Skeletal muscle tissue (tissue), 3 donors: ENCODE measurements at regions not wholly inside any gene's neighbourhood (a gene's known extent, or its start where the extent isn't known, plus 50 kb on each side); places are given as distances from the start of the nearest gene placed in this dataset.

Experiments
- H3K27ac ChIP-seq: one replicate; pipeline ENCODE4 v1.7.0; 2013; ENCODE audit warnings: mild to moderate bottlenecking, low read depth, low read length, inconsistent platforms
- H3K27me3 ChIP-seq, 3 donors: one replicate each; pipeline ENCODE4 v1.7.0; 2013; ENCODE audit warnings: low read length in 3 of 3; ENCODE audit not compliant: control insufficient read depth in 3 of 3, insufficient read depth in 3 of 3
- H3K36me3 ChIP-seq, 3 donors: one replicate each; pipeline ENCODE4 v1.7.0; 2013; ENCODE audit warnings: low read length in 3 of 3; ENCODE audit not compliant: control insufficient read depth in 3 of 3, insufficient read depth in 3 of 3
- H3K4me1 ChIP-seq, 3 donors: one replicate each; pipeline ENCODE4 v1.7.0; 2013; ENCODE audit warnings: low read length in 3 of 3, mild to moderate bottlenecking in 3 of 3; ENCODE audit not compliant: control insufficient read depth in 3 of 3, insufficient read depth in 3 of 3
- H3K4me3 ChIP-seq, 3 donors: one replicate each; pipeline ENCODE4 v1.7.0; 2013; ENCODE audit warnings: low read length in 3 of 3
- H3K9ac ChIP-seq, 3 donors: one replicate each; pipeline ENCODE4 v1.7.0; 2013; ENCODE audit warnings: low read length in 3 of 3, mild to moderate bottlenecking in 3 of 3, moderate library complexity in 2 of 3, low read depth in 1 of 3
- H3K9me3 ChIP-seq, 3 donors: one replicate each; pipeline ENCODE4 v1.7.0; 2013; ENCODE audit warnings: low read length in 3 of 3; ENCODE audit not compliant: control insufficient read depth in 3 of 3
- donor health status: Osteomylitis.

DNA sequence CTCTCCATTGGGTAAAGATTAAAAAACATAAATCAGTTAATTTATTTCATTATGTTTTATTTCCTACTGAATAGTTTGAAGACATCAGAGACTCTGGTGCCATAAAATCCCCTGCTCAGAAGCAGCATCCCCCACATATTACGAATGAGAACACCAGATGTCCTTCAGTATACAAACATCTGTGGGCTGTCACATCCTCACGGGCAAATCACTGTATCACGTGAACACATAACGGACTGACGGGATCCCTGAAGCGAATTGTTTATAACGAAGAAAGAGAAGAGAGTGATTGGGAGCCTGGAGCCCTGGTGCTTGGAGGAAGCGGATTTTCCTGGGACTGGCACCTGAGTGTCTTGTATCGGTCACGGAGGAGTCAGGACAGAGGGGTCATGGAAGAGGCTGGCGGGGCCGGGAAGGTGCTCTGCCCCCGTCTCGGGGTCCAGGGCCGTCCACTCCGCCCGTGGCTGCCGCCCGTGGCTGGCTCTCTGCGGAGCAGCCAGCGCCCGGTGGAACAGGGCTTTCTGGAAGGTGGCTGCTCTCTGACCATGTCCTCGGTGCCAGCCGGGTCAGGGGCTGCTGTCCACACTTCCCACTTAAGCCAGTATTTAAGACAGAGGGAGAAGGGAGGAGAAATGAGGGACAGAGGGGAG, 452.7 kb upstream of the FAT1 start:
- H3K27me3 ChIP-seq = peaks cover 0 to 2% (median 0%) of the 10 kb centered on the region in 3 donors
- peaks cover 0 to 4% (median 0%) of the 10 kb centered on the region in 3 donors for H3K4me1 ChIP-seq
- H3K36me3 ChIP-seq = no peaks in the 10 kb centered on the region
- H3K9ac ChIP-seq = no peak overlapping the region
- peak overlapping the region in 1 of 3 donors; percentile 31 for H3K4me3 ChIP-seq
- no peak overlapping the region for H3K27ac ChIP-seq
- no peaks in the 10 kb centered on the region for H3K9me3 ChIP-seq

DNA sequence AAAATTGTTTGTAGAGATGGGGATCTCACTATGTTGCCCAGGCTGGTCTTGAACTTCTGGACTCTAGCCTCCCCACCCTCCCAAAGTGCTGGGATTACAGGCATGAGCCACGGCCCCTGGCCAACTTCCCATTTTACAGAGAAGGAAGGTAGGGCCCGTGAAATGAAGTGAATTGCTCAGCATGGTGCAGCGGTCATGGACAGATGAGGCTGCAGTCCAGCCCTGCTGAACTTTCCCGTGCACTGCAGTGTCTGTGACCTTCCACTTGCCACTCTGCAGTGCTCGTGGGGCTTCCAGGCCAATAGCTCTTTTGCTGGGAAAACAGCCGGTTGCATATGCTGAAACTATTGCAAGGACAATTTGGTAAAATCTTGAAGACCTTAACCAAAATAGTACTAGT, 454.4 kb upstream of the FAT1 start:
- Histone ChIP-seq H3K4me3 (no peak overlapping the region), H3K9ac (no peak overlapping the region), H3K27ac (no peak overlapping the region), H3K4me1 (peaks cover 0 to 4% (median 0%) of the 10 kb centered on the region in 3 donors), H3K36me3 (no peaks in the 10 kb centered on the region), H3K27me3 (peaks cover 0 to 2% (median 0%) of the 10 kb centered on the region in 3 donors), H3K9me3 (no peaks in the 10 kb centered on the region)

DNA sequence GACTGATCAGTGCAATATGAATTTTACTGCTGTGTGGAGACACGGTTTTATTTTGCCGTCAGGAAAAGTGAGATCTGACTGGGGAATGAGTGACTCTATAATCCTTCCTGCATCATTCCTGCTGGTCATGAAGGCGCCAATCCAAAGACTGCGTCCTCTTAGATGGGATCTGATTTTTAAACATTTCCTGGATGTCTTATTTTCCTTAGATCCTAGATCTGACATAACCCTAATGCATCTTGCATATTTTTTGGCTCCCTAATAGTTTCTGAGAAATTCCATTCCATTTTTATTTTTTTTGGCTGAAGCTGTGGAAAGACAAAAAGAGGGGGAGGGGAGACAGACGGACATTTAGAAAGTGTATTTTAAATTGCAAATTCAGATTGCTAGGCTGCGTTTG, 454.9 kb upstream of the FAT1 start:
- H3K4me3 ChIP-seq = no peak overlapping the region
- no peaks in the 10 kb centered on the region for H3K36me3 ChIP-seq
- peaks cover 0 to 4% (median 0%) of the 10 kb centered on the region in 3 donors for H3K4me1 ChIP-seq
- no peak overlapping the region for H3K27ac ChIP-seq
- peaks cover 0 to 2% (median 0%) of the 10 kb centered on the region in 3 donors for H3K27me3 ChIP-seq
- H3K9ac ChIP-seq = no peak overlapping the region
- H3K9me3 ChIP-seq = no peaks in the 10 kb centered on the region

DNA sequence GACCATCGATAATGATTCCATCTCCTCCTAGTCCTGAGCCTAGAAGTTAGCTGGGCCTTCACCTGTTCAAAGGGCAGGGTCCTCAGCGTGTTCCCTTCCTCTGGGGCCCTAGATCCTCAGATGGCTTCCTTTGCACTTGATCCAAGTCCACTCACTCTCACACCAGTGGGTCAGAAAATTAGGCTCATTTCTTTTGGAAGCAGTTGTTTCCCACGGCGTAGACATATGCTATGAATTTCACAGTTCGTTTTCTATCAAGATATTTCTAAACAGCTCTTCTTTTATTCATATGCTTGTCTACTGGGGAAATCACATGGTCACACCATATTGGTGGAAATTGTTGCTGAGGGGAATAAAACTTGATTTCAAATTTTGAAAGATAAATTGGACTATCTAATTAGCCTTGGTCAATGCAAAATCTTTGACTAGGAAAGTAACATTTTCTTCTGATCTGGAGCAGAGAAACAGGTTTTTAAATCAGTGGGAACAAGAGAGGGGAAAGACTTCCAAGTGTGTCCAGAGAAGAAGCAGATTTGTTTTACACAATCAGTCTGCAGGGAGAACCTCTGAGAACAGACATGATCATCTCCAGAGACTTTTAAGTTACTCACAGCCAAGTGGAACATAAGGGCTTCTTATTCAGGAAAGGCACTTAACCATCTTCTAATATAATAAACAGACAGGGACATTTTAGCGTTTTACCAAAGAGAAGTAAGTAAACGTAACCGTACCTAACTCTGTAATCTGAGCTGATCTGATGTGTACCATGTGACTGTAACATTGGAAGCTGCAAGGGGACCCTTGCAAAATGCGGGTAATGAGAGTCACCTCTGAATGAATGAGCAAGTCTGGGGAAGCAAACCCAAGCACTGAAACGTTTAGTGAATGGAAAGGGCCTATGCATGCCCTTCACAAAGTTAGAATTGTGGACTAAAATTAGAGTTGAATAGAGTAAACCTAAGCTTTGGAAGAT, 455.7 kb upstream of the FAT1 start:
- Histone ChIP-seq H3K9ac (no peak overlapping the region), H3K9me3 (no peaks in the 10 kb centered on the region), H3K27me3 (peaks cover 0 to 2% (median 0%) of the 10 kb centered on the region in 3 donors), H3K4me3 (no peak overlapping the region), H3K36me3 (no peaks in the 10 kb centered on the region), H3K4me1 (peaks cover 0 to 4% (median 0%) of the 10 kb centered on the region in 3 donors), H3K27ac (no peak overlapping the region)

DNA sequence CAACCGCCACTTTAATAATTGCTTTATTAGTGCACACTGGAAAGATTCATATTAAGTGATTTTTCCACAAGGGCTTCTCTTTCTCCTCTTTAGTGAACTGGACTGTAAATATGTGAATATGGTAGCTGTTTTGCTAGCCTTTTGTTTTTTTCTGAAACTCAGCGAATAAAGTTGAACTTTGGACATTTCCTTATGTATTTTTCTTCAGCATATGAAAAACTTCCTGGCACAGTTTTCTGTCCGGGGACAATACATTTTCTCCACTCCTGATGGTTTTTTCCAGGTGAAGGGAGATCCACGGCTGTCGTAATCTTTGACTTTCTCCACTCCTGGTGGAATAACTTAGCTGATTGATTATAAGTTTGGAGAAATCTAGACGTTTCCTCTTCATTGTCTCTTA, 457.4 kb upstream of the FAT1 start:
- Histone ChIP-seq H3K4me1 (peaks cover 0 to 4% (median 0%) of the 10 kb centered on the region in 3 donors), H3K4me3 (no peak overlapping the region), H3K9me3 (no peaks in the 10 kb centered on the region), H3K27me3 (peaks cover 0 to 2% (median 0%) of the 10 kb centered on the region in 3 donors), H3K27ac (no peak overlapping the region), H3K9ac (no peak overlapping the region), H3K36me3 (no peaks in the 10 kb centered on the region)

DNA sequence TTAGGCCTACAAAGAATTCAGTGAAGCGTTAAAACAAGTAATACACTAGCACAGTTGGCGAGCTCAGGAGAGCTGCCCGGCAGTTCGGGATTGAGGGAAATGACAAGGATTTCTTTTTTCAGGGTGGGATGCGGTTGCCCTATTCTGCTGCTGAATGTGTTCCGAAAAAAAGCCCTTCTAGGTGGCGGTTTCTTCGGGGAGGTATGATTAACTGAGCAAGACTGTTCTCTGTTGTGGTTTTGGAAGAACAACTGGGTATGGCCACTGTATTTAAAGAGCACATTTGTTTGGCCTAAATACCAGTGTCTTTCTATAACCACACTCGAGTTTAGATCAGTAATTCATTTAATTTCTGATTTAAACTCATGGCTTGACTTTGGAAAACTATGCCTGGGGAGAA, 459.7 kb upstream of the FAT1 start:
- Histone ChIP-seq H3K27me3 (peaks cover 0 to 2% (median 0%) of the 10 kb centered on the region in 3 donors), H3K9me3 (no peaks in the 10 kb centered on the region), H3K4me3 (no peak overlapping the region), H3K27ac (no peak overlapping the region), H3K4me1 (peaks cover 0 to 4% (median 0%) of the 10 kb centered on the region in 3 donors), H3K9ac (no peak overlapping the region), H3K36me3 (no peaks in the 10 kb centered on the region)

DNA sequence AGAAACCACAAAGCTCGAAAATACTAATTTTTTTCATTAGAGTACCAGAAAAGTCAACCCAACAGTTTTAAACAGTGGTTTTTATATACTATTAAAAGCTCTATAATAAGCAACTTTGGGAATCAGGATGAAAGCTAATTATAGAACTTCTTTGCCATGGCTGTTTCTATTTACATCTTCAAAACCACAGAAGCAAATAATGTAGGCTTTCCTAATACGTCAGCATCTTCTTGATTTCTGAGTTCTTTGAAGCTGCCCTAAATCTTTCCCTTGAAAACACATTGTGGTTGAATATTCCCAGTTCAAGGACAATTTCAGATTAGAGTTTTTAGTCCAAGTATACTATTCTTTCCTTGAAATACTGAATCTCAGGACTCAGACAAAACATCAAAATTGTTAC, 460.2 kb upstream of the FAT1 start:
- H3K9me3 ChIP-seq = no peaks in the 10 kb centered on the region
- H3K36me3 ChIP-seq = no peaks in the 10 kb centered on the region
- H3K4me1 ChIP-seq = peaks cover 0 to 4% (median 0%) of the 10 kb centered on the region in 3 donors
- no peak overlapping the region for H3K4me3 ChIP-seq
- peaks cover 0 to 2% (median 0%) of the 10 kb centered on the region in 3 donors for H3K27me3 ChIP-seq
- no peak overlapping the region for H3K27ac ChIP-seq
- H3K9ac ChIP-seq = no peak overlapping the region

DNA sequence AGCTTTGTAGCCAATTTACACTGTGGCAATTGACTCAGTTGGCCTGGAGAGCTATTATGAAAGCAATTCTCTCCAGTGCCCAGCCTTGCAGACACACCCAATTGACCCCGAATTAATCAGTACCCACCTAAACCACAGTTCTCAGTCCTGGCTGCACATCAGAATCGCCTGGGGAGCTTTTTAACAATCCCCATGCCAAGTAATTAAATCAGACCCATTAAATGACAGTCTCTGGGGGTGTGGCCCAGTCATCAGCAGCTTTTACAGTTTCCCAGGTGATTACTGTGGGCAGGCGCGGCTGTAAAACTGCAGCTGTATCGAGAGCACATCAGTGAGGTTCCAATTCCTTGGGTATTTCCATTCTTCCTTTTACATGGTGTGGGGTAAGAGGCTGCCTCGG, 460.9 kb upstream of the FAT1 start:
- Histone ChIP-seq H3K27ac (no peak overlapping the region), H3K9ac (no peak overlapping the region), H3K36me3 (no peaks in the 10 kb centered on the region), H3K9me3 (no peaks in the 10 kb centered on the region), H3K4me3 (no peak overlapping the region), H3K4me1 (no peaks in the 10 kb centered on the region), H3K27me3 (no peaks in the 10 kb centered on the region)

DNA sequence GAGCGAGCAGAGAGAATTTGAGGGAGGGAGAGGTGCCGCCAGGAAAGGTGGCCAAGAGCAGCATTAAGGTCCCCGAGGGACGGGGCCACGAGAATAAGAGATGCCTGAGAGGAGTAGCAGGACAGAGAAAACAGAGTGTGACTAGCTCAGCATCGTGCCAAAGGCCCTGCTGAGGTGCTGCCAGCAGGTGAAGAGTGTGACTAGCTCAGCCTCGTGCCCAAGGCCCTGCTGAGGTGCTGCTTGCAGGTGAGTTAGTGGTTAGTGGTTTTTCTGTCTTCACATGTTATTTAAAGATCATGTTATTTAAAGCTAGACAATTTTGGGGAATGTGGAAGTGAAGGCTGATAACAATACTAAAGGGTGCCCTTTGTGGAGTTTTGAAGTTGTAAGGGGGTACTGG, 464.5 kb upstream of the FAT1 start:
- H3K36me3 ChIP-seq = no peaks in the 10 kb centered on the region
- H3K4me3 ChIP-seq = no peak overlapping the region
- no peak overlapping the region for H3K27ac ChIP-seq
- H3K9me3 ChIP-seq = no peaks in the 10 kb centered on the region
- H3K9ac ChIP-seq = no peak overlapping the region
- H3K4me1 ChIP-seq = no peaks in the 10 kb centered on the region
- H3K27me3 ChIP-seq = no peaks in the 10 kb centered on the region

DNA sequence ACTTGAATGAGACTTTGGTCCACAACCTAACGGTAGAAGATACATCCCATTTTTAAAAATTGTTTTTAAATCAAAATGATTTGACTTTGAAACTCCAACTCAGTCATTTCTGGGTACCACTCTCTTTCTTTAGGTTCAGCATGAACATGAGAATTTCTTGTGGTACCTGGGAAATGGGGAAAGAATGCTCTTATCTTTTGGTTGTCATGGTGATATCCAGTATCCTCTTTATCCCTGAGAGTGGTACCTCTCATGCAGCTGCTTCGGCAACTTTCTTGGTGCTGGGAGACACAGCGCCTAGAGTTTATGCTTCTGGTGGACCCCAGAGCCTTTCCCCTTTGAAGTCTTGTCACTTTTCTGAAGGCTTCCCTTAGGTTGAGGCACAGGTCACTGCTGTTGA, 465.1 kb upstream of the FAT1 start:
- H3K4me1 ChIP-seq = no peaks in the 10 kb centered on the region
- no peaks in the 10 kb centered on the region for H3K36me3 ChIP-seq
- H3K9me3 ChIP-seq = no peaks in the 10 kb centered on the region
- H3K4me3 ChIP-seq = no peak overlapping the region
- no peak overlapping the region for H3K27ac ChIP-seq
- no peaks in the 10 kb centered on the region for H3K27me3 ChIP-seq
- no peak overlapping the region for H3K9ac ChIP-seq
